PC-3 (cell line): ENCODE measurements at regions not wholly inside any gene's neighbourhood (a gene's known extent, or its start where the extent isn't known, plus 50 kb on each side); places are given as distances from the start of the nearest gene placed in this dataset.

Experiments used
- EZH2 ChIP-seq: fragments of 300-600 bp; sonication (generic); IDR thresholded peaks from one replicate; pipeline ENCODE4 v1.6.1; 2017; ENCODE audit warnings: antibody characterized with exemption, mild to moderate bottlenecking, low read length; ENCODE audit not compliant: unreplicated experiment
- TF ChIP-seq, protein P1 (sequence below): fragments of 300-600 bp; sonication (generic); conservative IDR thresholded peaks from 2 replicates; pipeline ENCODE4 v1.5.1; 2017; ENCODE audit warnings: antibody characterized with exemption, low read depth, mild to moderate bottlenecking, low read length

DNA sequence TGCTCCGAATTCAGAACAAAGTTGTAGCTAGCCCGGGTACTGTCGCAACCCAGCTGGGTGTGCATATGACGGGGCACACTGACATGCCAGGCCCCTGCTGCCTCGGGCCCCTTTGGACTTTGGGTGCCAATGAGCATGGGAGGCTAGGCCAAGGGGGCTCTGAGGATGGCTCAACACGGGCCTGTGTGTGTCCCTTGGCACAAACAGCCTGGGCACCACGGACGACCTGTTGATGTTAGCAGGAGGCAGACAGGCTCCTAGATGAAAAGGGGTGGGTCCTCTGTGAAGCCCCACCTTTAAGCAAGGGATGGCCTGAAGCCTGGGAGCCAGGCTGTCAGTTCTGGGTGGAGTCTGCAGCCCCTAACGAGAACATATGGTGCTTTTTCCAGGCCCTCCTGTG lies 1688.2 kb downstream of the EFNA5 start:
- no peak for TF ChIP-seq EZH2
- TF ChIP-seq, protein P1, sequence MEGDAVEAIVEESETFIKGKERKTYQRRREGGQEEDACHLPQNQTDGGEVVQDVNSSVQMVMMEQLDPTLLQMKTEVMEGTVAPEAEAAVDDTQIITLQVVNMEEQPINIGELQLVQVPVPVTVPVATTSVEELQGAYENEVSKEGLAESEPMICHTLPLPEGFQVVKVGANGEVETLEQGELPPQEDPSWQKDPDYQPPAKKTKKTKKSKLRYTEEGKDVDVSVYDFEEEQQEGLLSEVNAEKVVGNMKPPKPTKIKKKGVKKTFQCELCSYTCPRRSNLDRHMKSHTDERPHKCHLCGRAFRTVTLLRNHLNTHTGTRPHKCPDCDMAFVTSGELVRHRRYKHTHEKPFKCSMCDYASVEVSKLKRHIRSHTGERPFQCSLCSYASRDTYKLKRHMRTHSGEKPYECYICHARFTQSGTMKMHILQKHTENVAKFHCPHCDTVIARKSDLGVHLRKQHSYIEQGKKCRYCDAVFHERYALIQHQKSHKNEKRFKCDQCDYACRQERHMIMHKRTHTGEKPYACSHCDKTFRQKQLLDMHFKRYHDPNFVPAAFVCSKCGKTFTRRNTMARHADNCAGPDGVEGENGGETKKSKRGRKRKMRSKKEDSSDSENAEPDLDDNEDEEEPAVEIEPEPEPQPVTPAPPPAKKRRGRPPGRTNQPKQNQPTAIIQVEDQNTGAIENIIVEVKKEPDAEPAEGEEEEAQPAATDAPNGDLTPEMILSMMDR = no peak
